ACC112 (cell line): ENCODE measurements at regions not wholly inside any gene's neighbourhood (a gene's known extent, or its start where the extent isn't known, plus 50 kb on each side); places are given as distances from the start of the nearest gene placed in this dataset.

ENCODE experiments used
- H2AFZ ChIP-seq: fragments of 200-600 bp; sonication (generic); one replicate; pipeline ENCODE4 v1.6.0; 2017; ENCODE audit warnings: antibody characterized with exemption, low read length; ENCODE audit not compliant: unreplicated experiment
- H3K27ac ChIP-seq: fragments of 200-600 bp; sonication (generic); 2 replicates; pipeline ENCODE4 v1.5.1; 2014; ENCODE audit warnings: low read depth, mild to moderate bottlenecking, antibody characterized with exemption, low read length, moderate library complexity
- H3K27me3 ChIP-seq: fragments of 200-600 bp; sonication (generic); 2 replicates; pipeline ENCODE4 v1.6.1; 2014; ENCODE audit warnings: mild to moderate bottlenecking, antibody characterized with exemption, low read length, moderate library complexity, mixed read lengths; ENCODE audit not compliant: insufficient read depth
- H3K36me3 ChIP-seq: fragments of 200-600 bp; sonication (generic); 2 replicates; pipeline ENCODE4 v1.6.1; 2016; ENCODE audit warnings: mild to moderate bottlenecking, antibody characterized with exemption, low read length, moderate library complexity, mixed read lengths; ENCODE audit not compliant: insufficient read depth
- H3K4me1 ChIP-seq: fragments of 200-600 bp; sonication (generic); one replicate; pipeline ENCODE4 v1.6.1; 2016; ENCODE audit warnings: low read length, mixed read lengths; ENCODE audit not compliant: insufficient read depth, unreplicated experiment, control insufficient read depth
- H3K4me3 ChIP-seq: fragments of 200-600 bp; sonication (generic); 2 replicates; pipeline ENCODE4 v1.5.1; 2014; ENCODE audit warnings: mild to moderate bottlenecking, low read depth, low read length
- H3K79me2 ChIP-seq: fragments of 200-600 bp; sonication (generic); one replicate; pipeline ENCODE4 v1.6.0; 2016; ENCODE audit warnings: low read length; ENCODE audit not compliant: control insufficient read depth, unreplicated experiment, insufficient read depth

GRCh38 chr18:28778706-28779105, 601.8 kb upstream of the CDH2 start:
- no peak overlapping the region for H2AFZ ChIP-seq
- H3K27me3 ChIP-seq = no peaks in the 10 kb centered on the region
- no peak overlapping the region for H3K4me3 ChIP-seq

GRCh38 chr18:28777756-28778155, 600.8 kb upstream of the CDH2 start:
- Histone ChIP-seq H3K27ac (no peak overlapping the region), H3K27me3 (no peaks in the 10 kb centered on the region)

More at GRCh38 chr18:28778706-28779105, 601.8 kb upstream of the CDH2 start:
- Histone ChIP-seq H3K36me3 (no peaks in the 10 kb centered on the region), H3K4me1 (no peaks in the 10 kb centered on the region), H3K27ac (no peak overlapping the region), H3K79me2 (no peaks in the 10 kb centered on the region)

GRCh38 chr18:28771849-28772248, 594.9 kb upstream of the CDH2 start:
- Histone ChIP-seq H3K79me2 (no peaks in the 10 kb centered on the region), H3K27me3 (no peaks in the 10 kb centered on the region), H2AFZ (peak overlapping the region; percentile 83), H3K4me3 (peak overlapping the region; percentile 70), H3K27ac (peak overlapping the region; percentile 44), H3K36me3 (no peaks in the 10 kb centered on the region), H3K4me1 (peaks cover 27% of the 10 kb centered on the region)

More at GRCh38 chr18:28777756-28778155, 600.8 kb upstream of the CDH2 start:
- Histone ChIP-seq H2AFZ (no peak overlapping the region), H3K79me2 (no peaks in the 10 kb centered on the region), H3K4me3 (no peak overlapping the region), H3K4me1 (no peaks in the 10 kb centered on the region), H3K36me3 (no peaks in the 10 kb centered on the region)

- H3K79me2 ChIP-seq = no peaks in the 10 kb centered on the region
- no peak overlapping the region for H2AFZ ChIP-seq
- H3K27me3 ChIP-seq = no peaks in the 10 kb centered on the region
- H3K4me3 ChIP-seq = no peak overlapping the region
- H3K4me1 ChIP-seq = peaks cover 43% of the 10 kb centered on the region
- H3K27ac ChIP-seq = no peak overlapping the region
- H3K36me3 ChIP-seq = no peaks in the 10 kb centered on the region
These were observed 592.1 kb upstream of the CDH2 start for GRCh38 chr18:28768791-28769768.

GRCh38 chr18:28767727-28768211, 590.8 kb upstream of the CDH2 start:
- H3K4me3 ChIP-seq = peak overlapping the region; percentile 42; the same call in 1 of the 2 replicates
- H3K27me3 ChIP-seq = no peaks in the 10 kb centered on the region
- H2AFZ ChIP-seq = peak overlapping the region; percentile 82
- H3K27ac ChIP-seq = peak overlapping the region; percentile 61
- H3K4me1 ChIP-seq = peaks cover 43% of the 10 kb centered on the region
- no peaks in the 10 kb centered on the region for H3K79me2 ChIP-seq
- H3K36me3 ChIP-seq = no peaks in the 10 kb centered on the region

GRCh38 chr18:28767201-28767600, 590.3 kb upstream of the CDH2 start:
- Histone ChIP-seq H3K27ac (peak overlapping the region; percentile 61), H3K79me2 (no peaks in the 10 kb centered on the region), H3K4me1 (peaks cover 43% of the 10 kb centered on the region), H3K36me3 (no peaks in the 10 kb centered on the region), H2AFZ (peak overlapping the region; percentile 82), H3K27me3 (no peaks in the 10 kb centered on the region), H3K4me3 (peak overlapping the region; percentile 42; the same call in 1 of the 2 replicates)

GRCh38 chr18:28766721-28767120, 589.8 kb upstream of the CDH2 start:
- Histone ChIP-seq H3K79me2 (no peaks in the 10 kb centered on the region), H3K36me3 (no peaks in the 10 kb centered on the region), H3K4me1 (peaks cover 39% of the 10 kb centered on the region), H3K27me3 (no peaks in the 10 kb centered on the region), H3K4me3 (no peak overlapping the region), H2AFZ (peak overlapping the region; percentile 71), H3K27ac (peak overlapping the region; percentile 61)

- Histone ChIP-seq H3K4me1 (peaks cover 39% of the 10 kb centered on the region), H3K36me3 (no peaks in the 10 kb centered on the region), H3K27me3 (no peaks in the 10 kb centered on the region), H3K27ac (peak overlapping the region; percentile 53), H2AFZ (peak overlapping the region; percentile 71), H3K79me2 (no peaks in the 10 kb centered on the region), H3K4me3 (peak overlapping the region; percentile 2; the same call in 1 of the 2 replicates)
These were observed 589.1 kb upstream of the CDH2 start for GRCh38 chr18:28766027-28766426.

- H3K79me2 ChIP-seq = no peaks in the 10 kb centered on the region
- peaks cover under 1% of the 10 kb centered on the region for H3K4me1 ChIP-seq
- H2AFZ ChIP-seq = no peak overlapping the region
These were observed 583.4 kb upstream of the CDH2 start for GRCh38 chr18:28760299-28760698.

GRCh38 chr18:28757466-28758008, 580.6 kb upstream of the CDH2 start:
- no peak overlapping the region for H3K4me3 ChIP-seq
- H3K79me2 ChIP-seq = no peaks in the 10 kb centered on the region
- no peaks in the 10 kb centered on the region for H3K36me3 ChIP-seq
- no peaks in the 10 kb centered on the region for H3K27me3 ChIP-seq
- no peak overlapping the region for H2AFZ ChIP-seq
- H3K27ac ChIP-seq = no peak overlapping the region
- no peaks in the 10 kb centered on the region for H3K4me1 ChIP-seq

More at GRCh38 chr18:28760299-28760698, 583.4 kb upstream of the CDH2 start:
- Histone ChIP-seq H3K4me3 (no peak overlapping the region), H3K27ac (no peak overlapping the region), H3K27me3 (no peaks in the 10 kb centered on the region), H3K36me3 (no peaks in the 10 kb centered on the region)
